Putamen (tissue), 1 donor: ENCODE measurements at regions not wholly inside any gene's neighbourhood (a gene's known extent, or its start where the extent isn't known, plus 50 kb on each side); places are given as distances from the start of the nearest gene placed in this dataset.

Experiments
- DNase-seq: peaks from one replicate; pipeline ENCODE4 v3.0.0-alpha.2; 2016; ENCODE audit warnings: low spot score

GRCh38 chr2:145721681-145722080, 1201.8 kb upstream of the ZEB2 start:
- no peak for DNase-seq

- no peak for DNase-seq
These were observed 1195.7 kb upstream of the ZEB2 start for GRCh38 chr2:145715601-145716000.

DNA sequence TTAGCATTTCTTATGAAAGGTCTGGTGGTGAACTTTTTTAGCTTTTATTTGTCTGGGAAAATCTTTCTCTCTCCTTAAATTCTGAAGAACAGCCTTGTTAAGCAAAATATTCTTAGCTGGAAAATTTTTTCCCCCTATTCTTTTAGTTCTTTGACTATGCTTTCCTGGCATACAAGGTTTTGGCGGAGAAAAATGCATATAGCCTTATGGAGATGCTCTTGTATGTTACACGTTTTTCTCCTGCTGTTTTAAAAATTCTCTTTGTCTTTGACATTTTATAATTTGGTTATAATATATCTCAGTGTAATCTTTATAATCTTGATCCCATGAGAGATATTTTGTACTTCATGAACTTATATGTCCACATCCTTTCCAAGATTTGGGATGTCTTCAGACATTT, 1190.4 kb upstream of the ZEB2 start:
- DNase-seq, result no peak

- DNase-seq, result no peak
These were observed 1182.4 kb upstream of the ZEB2 start for GRCh38 chr2:145702305-145702704.

- no peak for DNase-seq
These were observed 1173.1 kb upstream of the ZEB2 start for GRCh38 chr2:145692971-145693478.

DNA sequence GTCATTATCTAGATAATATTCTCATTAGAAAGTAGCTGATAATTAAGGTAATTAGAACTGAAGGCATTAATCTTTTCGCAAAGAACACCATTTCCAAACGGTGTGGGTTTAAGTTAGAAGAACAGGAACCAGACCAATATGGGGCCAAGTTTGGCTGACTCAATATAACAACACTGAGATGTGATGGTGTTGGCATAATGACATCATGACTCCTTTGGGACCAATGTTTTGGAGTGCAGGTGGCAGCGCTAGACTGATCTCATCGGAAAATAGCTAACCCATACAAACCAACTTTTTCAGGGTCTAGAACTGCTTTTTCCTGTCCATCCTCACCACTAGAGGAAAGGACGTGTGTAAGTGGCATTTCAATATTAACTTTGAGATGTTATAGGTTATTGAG, 1171.7 kb upstream of the ZEB2 start:
- DNase-seq, result no peak

- no peak for DNase-seq
These were observed 1170.4 kb upstream of the ZEB2 start for GRCh38 chr2:145690183-145690778.

DNA sequence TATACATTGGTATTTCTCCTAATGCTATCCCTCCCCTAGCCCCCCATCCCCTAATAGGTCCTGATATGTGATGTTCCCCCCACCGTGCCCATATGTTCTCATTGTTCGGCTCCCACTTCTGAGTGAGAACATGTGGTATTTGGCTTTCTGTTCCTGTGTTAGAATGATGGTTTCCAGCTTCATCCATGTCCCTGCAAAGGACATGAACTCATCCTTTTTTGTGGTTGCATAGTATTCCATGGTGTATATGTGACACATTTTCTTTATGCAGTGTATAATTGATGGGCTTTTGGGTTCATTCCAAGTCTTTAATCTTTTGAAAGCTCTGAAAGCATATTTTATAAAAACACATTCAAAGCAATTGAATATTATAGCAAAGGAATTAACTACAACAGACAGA, 1169.4 kb upstream of the ZEB2 start:
- DNase-seq, result no peak

- DNase-seq, result no peak
These were observed 1168.2 kb upstream of the ZEB2 start for GRCh38 chr2:145688156-145688555.

DNA sequence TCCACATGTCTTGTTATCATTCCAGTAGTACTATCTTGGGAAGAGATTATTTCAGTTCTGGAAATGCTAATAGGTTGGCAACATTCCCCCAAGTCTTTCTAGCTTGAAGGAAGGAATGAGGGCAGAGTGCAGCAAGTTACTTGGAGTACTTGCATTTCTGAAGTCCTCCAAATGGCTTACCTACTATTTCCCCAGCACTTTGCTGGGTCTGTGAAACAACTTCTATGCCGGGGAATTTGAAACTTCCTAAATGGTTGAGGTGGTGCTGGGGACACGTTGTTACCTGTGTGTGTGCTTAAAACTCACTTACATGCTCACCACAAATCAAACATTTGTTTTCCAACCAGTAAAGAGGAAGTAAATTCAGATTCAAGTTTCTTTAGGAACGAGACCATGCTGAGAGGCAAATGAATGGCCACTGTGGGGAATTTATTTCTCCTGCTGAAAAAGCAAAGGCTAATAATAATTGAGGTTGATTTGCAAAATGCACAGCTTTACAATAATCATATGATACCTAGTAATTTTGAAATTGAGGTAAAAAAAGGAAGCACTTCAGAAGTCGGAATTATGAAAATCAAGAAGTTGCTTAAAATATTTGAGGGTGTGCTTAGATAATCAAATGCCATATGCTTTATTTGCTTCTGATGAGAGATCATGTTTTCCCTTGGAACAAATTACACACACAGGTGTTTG, 1167.7 kb upstream of the ZEB2 start:
- DNase-seq, result no peak

DNA sequence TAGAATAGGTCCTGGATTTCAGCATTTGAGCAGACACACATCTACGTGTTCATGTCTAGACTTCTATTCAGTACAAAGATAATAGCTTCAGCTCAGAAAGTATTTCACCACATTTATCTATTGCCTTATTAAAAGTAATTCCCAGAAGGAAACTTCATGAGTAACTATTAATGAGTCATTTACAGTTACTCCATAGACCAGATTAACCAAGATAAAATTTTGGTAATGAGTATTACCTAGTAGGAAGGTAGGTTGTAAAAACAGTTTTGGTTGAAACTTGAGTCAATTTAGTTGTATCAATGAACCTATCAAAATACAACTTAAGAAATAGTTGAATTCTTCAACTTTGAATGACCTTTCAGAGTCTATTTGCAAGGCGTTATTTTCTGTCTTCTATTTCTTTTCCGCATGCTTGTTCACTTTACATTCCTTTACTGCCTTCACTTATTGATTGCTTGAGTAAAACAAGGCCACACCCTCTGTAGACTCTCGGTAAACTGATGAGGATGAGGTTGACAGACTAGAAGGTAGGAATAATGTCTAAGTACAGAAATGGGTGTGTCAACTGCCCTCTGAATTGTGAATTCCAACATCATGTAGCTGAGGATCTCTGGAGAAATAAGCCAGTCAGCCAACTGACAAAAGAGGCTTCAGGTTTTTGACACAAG, 1165.6 kb upstream of the ZEB2 start:
- no peak for DNase-seq

- no peak for DNase-seq
These were observed 1162.7 kb upstream of the ZEB2 start for GRCh38 chr2:145682546-145683157.

DNA sequence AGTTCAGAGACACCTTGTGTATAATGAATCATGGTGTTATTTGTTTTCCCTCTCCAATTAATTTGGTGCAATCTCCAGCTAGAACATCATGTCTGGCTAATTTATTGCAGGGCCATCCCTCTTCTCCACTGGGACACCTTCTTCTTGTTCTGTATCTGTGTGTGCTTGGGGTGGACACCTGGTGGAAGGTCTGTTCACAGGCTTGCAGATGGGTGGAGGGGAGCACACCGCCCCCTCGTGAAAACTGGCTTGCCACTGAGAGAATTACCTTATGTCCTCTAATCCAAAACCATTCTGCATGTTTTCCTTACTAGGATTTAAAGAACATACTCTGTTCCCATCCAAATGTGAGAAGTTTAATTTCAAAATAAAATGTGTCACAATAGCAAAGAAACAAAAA, 1160.4 kb upstream of the ZEB2 start:
- DNase-seq, result no peak

GRCh38 chr2:145677371-145677770, 1157.5 kb upstream of the ZEB2 start:
- DNase-seq, result no peak

DNA sequence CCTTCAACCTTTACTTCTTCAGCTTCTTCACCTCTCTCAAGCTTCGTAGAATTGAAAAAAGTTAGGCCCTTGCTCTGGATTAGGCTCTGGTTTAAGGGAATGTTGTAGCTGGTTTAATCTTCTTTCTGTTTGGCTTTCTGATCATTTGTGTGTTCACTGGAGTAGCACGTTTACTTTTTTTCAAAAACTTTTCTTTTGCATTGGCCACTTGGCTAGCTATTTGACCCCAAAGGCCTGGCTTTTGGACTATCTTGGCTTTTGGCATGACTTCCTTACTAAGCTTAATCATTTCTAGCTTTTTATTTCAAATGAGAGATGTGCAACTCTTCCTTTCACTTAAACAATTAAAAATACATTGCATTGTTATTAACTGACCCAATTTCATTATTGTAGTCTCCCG, 1154.8 kb upstream of the ZEB2 start:
- no peak for DNase-seq

GRCh38 chr2:145669301-145669700, 1149.4 kb upstream of the ZEB2 start:
- DNase-seq, result no peak

GRCh38 chr2:145666552-145666951, 1146.6 kb upstream of the ZEB2 start:
- no peak for DNase-seq

DNA sequence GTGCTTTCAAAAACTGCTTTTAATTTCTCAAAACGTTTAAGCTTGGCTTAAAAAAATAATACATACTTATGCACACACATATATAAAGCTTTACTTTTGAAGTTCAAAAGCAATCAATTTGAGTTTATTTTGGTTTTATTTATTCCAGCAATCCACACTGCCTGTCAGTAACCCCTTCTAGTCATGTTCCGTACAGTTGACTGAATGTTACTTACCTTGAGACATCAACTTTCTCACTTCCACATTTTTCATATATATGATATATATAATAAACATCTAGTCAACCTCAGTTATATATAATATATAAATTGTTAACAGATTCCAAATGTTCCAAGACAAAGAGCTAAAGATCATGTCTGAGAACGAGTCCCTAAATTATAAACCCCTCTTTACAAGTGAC, 1137.3 kb upstream of the ZEB2 start:
- no peak for DNase-seq

GRCh38 chr2:145655165-145655765, 1135.3 kb upstream of the ZEB2 start:
- DNase-seq, result no peak

DNA sequence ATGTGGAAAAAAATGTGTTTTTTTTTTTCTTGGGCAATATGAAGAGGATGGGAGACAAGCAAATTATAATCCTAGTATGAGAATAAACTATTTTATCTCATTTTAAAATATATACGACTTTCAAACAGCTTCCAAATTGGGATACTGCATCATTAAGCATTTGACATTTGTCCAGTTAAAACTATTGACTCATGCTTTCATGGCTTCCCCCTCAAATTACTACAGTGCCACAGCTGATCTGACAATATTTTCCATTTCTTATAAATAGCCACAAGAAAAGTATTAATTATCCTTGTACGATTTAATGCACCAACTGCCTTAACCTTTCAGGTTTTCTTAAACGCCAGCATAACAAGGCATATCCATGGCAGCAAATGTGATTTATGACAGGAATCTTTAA, 1134.8 kb upstream of the ZEB2 start:
- DNase-seq, result no peak

DNA sequence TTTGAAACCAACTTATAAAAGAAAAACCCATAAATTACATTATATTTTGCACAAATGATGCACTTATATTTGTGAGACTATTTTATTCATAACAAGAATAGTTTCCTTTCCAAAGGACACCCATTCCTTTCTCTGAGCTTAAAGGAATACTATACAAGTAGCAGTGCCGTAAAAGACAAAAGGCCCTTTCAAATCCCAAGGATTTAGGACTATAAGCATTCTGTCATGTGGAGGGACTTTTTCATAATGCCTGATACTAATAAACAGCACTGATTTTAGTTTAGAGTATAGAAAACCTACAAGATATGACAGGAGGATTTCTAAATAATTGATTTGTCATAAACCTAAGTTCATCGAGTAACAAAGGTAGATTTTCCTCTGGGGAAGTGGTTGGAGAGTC, 1134.2 kb upstream of the ZEB2 start:
- no peak for DNase-seq

DNA sequence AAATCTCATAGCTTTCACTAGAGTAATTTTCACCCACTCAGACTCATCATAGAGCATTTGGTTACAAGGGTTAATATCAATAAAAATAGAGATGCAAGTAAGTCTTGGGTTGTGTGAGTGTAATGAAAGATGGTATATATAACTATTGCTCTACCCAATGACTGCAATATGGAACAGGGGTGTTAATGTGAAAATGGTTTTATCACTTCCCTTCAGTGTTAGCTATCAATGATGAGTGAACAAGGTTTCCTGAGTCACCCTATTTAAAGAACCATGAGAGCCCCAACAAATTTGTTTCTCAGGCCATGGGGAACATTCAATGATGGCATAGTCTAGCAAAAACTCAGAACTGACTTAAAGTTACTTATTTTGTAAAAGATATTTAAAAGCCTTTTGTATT, 1133.6 kb upstream of the ZEB2 start:
- DNase-seq, result no peak
